Hematopoietic multipotent progenitor cell treated with erythropoietin and hydrocortisone succinate and interleukin-3 and kit ligand, for 17 days (in vitro differentiated cells): ENCODE measurements at regions not wholly inside any gene's neighbourhood (a gene's known extent, or its start where the extent isn't known, plus 50 kb on each side); places are given as distances from the start of the nearest gene placed in this dataset.
A peak's percentile ranks its signal among the peaks of the same experiment; 100 is the strongest.
"Not testable (repeated sequence)": the region's sequence is repeated elsewhere in the genome, so short reads cannot be mapped to it uniquely, and the experiment has no call there.

Experiments used
- DNase-seq: peaks from one replicate; pipeline ENCODE4 v3.0.0-alpha.2; 2015; ENCODE audit warnings: low spot score

GRCh38 chr21:35982717-35983116 is 77.6 kb downstream of the SETD4 start:
- DNase-seq, result no peak

GRCh38 chr21:35981514-35982070 is 78.7 kb downstream of the SETD4 start:
- no peak for DNase-seq

- DNase-seq, result no peak
Measured at GRCh38 chr21:35980821-35981220, 79.5 kb downstream of the SETD4 start.

- DNase-seq, result not testable (repeated sequence)
Measured at GRCh38 chr21:35977860-35978259, 82.5 kb downstream of the SETD4 start.

- DNase-seq, result no peak
Measured at GRCh38 chr21:35976929-35977328, 83.4 kb downstream of the SETD4 start.

GRCh38 chr21:35976481-35976880 is 83.8 kb downstream of the SETD4 start:
- DNase-seq, result no peak

GRCh38 chr21:35974775-35975174 is 85.6 kb downstream of the SETD4 start:
- DNase-seq, result no peak

- no peak for DNase-seq
Measured at GRCh38 chr21:35971824-35972223, 88.5 kb downstream of the SETD4 start.

- no peak for DNase-seq
Measured at GRCh38 chr21:35969281-35969680, 91.0 kb downstream of the SETD4 start.

- DNase-seq, result no peak
Measured at GRCh38 chr21:35968564-35968963, 91.8 kb downstream of the SETD4 start.

GRCh38 chr21:35965699-35966098 is 94.6 kb downstream of the SETD4 start:
- no peak for DNase-seq

- DNase-seq, result no peak
Measured at GRCh38 chr21:35963920-35964451, 96.3 kb downstream of the SETD4 start.

GRCh38 chr21:35962917-35963316 is 97.4 kb downstream of the SETD4 start:
- no peak for DNase-seq

- DNase-seq, result no peak
Measured at GRCh38 chr21:35954066-35954465, 106.3 kb downstream of the SETD4 start.

- no peak for DNase-seq
Measured at GRCh38 chr21:35953597-35953996, 106.7 kb downstream of the SETD4 start.

- DNase-seq, result no peak
Measured at GRCh38 chr21:35952651-35953340, 107.5 kb downstream of the SETD4 start.

GRCh38 chr21:35948982-35949381 is 111.3 kb downstream of the SETD4 start:
- no peak for DNase-seq

- no peak for DNase-seq
Measured at GRCh38 chr21:35945089-35945671, 115.1 kb downstream of the SETD4 start.

GRCh38 chr21:35943752-35944151 is 116.6 kb downstream of the SETD4 start:
- no peak for DNase-seq

- DNase-seq, result no peak
Measured at GRCh38 chr21:35942211-35943144, 117.8 kb downstream of the SETD4 start.

GRCh38 chr21:35940074-35940927 is 120.0 kb downstream of the SETD4 start:
- DNase-seq, result peak; percentile 23
